Amygdala (tissue), 56 donors: ENCODE measurements at regions not wholly inside any gene's neighbourhood (a gene's known extent, or its start where the extent isn't known, plus 50 kb on each side); places are given as distances from the start of the nearest gene placed in this dataset.
A peak's percentile ranks its signal among the peaks of the same experiment; 100 is the strongest.

ENCODE experiments used
- DNase-seq, 56 donors: peaks; one replicate each; lab custom pipeline; 2025; lab: John Stamatoyannopoulos, UW

DNA sequence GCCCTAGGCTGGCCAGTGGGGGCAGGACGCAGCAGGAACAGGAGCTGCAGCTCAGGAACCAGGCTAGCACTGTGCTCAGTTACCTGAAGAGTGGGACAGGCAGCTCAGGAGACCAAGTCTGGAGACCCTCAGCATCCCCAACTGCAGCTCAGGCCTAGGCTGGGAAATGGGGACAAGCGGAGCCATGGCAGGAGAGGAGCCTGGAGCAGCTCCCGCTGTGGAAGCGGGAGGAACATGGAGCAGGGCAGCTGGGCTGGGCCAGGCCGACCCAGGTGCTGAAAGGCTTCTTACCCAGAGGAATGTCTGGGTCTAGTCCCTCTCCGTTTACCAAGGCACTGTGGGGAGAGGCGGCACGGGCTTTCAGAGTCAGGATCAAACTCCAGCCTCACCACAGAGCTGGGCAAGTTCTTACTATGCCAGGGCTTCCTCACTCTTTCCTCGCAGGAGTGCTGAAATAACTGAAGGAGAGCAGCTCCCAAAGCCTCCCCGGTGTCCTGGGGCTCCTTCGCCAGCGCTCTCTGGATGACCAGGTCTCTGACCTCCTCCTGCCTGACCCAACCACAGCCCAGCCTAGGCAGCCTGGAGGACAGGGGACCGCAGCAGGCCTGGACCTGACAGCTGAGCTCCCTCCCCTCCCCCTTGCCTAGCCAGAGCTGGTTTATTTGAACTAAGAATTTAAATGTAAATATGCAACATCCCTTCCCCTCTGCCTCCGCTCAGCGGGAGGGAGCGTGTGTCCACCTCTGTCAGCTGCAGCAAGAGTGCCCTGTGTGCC lies 247.8 kb upstream of the SIX2 start:
- no peak for DNase-seq

DNA sequence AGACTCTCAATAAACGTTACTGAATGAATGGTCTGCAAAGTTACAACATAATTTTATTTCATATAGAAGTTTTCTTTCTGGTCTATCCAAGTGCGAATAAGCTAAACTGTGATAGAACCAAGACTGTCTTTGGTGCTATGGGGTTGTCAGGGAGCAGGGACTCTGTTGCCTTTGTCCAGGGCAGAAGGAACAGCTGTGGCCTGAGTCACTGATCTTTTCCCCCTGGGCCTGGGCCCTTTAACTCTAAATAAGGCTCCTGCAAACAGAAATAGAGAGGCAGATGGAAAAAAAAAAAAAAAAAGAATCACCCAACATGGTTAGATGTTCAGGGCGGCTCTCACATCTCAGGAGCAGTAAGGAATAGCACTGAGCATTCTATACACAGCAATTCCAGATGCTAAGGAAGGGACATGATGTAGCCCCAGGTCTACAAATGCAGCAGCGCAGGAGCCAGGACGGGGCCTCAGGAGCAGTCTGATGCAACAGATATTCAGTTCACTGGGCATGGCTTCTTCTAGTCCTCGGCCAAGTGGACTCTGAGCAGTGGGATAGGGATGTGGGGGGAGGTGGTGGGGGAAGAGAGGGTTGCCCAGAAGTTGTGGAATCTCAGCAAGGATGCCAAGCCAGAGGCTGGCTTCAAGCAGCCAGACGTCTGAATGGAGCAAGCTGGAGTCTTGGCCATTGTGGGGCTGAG lies 247.1 kb upstream of the SIX2 start:
- DNase-seq = peak in 20 of 56 donors; percentile 14 to 76 (median 34)

DNA sequence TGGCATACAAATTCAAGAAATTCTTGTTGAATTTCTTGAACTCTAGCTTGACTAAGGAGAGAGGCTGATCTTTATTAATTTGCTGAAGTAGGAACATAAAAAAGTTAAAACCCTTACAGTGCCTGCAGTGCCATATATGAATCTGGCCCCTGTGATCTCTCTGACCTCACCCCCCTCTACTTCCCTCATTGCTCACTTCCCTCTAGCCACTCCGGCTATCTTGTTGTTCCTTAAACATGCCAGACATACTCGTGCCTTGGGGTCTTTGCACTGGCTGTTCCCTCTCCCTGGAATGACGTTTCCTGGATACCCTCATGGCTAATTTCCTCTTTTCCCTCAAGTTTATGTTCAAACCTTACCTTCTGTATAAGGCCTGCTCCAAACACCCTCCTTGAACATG lies 246.3 kb upstream of the SIX2 start:
- DNase-seq = no peak

DNA sequence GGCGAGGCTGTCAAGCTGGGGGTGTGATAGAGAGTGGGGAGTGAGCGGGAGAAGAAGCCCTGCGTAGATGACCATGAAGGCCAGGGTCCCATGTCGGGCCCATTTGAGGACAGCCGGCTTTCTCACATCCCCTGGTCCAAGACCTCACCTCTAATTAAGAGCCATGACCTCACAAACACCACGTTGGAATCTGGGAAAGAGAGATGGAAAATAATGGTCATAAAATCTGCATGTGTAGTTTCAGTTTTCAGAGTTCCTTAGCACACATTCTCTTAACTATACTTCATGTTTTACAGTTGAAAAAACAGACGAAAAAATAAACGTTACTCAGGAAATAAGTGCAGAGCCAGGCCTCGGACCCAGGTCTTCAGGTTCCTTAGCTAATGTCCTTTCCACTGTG lies 244.8 kb upstream of the SIX2 start:
- no peak for DNase-seq

DNA sequence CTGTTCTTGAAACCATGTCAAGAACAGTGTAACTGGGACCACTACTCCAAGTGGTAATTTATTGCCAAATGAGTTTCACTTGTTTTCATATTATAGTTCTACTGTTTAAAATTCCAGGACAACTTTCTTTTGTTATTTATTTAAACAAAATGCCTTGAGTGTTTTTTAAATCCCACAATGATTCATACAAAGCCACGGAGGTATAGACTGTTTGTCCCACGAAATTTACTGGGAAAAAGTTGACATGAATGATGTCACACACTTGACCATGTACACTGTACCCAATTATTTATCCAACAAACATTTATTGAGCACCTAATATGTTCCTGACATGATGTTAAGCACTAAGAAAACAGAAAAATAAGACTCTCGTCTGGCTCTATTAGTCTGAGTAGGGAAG lies 243.9 kb upstream of the SIX2 start:
- no peak for DNase-seq

DNA sequence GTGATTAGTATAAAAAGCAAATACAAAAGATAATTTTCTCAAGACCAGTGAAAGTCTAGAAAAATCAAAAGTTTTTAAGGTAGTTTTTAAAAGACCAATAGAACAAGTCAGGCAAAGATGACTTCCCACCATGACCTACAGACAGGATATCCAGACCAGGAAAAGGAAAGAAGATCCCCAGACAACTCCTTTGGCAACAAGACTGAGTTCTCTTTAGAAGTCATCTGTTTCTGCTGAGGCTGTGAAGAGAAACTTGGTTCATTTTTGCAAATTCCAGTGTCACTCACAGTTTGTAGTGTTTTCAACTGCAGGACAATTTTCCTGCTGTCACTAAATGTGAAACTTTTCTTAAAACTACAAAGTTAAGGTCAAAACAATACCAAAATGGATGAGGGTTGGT lies 240.9 kb upstream of the SIX2 start:
- DNase-seq = no peak

DNA sequence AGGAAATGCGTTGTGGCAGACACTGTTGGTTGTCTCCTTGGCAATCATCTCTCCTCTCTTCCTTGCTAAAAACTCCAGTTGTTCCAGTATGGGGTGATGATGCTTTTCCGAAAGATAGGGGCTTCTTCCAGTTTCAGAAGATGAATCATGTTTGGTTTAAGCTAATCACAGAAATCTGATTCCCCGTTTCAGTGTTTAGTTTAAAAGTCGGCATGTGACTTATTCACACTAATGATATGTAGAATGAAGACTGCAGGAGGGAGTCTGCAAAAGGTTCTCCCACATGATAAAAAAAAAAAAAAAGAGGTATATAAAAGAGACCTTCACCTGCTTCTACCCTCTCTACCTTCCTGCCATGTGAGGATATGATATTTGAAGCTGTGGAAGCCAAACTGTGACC lies 239.0 kb upstream of the SIX2 start:
- DNase-seq = no peak

DNA sequence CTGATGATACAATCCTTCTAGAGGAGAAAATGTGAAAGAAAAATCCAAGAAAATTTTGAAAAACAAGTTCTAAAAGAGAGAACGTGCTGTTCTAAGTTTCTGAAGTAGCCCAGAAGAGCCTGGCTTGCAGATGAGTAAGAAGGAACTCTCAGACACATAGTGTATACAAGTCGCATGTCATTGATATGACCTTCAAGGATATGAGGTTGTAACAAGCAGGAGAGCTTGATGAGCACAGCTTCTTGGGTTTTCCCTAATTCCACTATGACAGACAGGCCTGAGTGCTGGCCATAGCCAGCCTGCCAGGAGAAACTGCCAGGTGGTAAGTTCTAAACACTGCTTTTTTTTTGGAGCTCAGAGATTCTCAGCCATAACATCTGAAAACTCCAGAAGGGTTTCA lies 235.7 kb upstream of the SIX2 start:
- DNase-seq = no peak

DNA sequence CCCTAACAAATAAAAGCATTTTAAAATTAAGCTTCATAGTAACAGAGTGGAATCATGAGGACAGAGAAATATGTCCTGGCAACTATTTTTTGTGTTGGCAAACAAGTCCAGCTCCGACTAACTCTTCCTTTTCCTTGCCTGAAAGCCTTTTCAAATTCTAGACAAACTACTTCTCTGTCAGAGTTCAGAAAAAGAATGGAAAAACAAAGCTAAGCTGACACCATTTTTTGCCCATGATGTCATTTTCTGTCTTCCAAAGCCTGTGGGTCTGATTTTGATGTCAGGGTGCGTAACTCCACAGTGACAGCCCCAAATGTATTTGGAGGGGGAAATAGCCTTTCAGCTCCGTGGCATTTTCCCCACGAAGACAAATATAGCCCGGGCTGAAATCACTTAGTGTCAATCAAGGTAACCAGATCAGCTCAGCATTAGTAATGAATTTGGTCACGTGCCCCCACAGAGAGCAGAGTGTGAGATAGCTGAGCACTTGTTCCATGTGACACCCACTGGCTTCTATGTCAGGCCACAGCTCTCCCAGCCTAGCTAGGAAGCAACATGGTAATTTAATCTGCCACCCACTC lies 233.0 kb upstream of the SIX2 start:
- DNase-seq = peak in 4 of 56 donors; percentile 10 to 29 (median 18)

DNA sequence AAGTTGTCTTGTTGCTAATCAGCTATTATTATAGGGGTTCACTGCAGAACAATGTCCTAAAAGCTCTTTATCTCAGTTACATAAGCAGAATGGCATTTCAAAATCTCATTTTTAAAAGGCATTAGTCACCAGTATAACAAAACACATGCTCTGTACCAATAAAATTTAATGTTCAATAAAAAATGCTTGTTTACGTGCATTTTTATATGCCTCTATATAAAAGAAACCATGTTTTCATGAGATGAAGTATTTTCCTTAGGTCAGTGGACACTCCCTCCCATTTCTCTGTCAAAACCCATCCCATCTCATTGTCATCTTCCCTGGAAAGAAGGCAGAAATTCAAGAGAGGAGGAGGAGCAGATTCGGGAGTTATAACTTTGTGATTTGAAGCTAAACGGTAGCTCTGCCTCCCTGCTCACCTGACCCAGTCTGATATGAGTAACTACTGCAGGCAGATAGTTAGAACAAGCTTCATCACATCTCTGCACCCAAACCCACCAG lies 231.9 kb upstream of the SIX2 start:
- no peak for DNase-seq

DNA sequence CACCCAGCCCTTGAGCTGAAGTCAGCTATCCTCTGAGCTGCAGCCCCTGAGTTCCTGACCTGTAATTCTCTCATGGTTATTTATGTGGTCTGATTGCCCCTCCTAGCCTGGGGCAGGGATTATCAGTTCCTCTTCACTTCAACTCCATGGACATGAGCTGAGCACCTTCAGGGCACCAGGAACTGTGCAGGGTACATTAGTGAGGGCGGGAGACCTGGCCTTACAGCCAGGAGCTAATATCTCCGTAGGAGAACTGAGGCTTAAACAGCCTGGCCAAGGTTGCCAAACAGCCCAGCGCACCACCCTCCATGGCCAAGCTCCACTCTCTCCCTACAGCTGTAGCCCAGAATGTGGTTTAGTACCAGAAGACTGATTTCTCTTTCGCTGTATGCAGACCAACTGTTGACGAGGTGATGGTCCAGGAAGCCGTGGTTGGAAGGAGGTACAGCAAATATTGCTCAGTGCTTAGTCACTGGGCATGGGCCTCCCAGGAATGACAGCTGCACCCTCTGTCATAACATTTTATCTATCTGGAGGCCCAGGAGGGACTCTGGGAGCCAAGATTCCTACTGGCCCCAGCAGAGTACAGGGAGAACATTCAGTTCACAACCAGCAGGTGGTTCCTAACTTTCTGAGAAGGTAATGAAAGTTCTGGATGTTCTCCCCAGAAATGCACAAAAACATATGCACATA lies 228.7 kb upstream of the SIX2 start:
- no peak for DNase-seq

DNA sequence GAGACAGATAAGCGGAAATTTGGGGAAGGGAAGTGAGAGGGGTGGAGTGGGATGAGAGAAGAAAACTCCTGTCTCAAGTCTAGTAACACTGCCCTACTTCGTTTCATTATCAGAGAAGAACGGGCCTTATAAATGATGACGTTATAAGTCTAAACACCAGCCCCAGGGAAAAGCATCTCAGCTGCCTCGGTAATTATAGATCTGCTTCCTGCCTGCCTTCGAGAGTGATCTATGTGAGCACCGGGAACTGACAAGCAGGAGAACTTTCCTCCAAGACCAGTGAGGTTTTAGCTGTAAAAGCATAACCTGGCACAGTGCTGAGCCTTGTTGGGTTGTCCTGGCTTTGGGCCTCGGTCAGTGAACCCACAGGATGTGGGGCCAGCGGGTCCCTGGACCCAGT lies 227.9 kb upstream of the SIX2 start:
- DNase-seq = no peak

DNA sequence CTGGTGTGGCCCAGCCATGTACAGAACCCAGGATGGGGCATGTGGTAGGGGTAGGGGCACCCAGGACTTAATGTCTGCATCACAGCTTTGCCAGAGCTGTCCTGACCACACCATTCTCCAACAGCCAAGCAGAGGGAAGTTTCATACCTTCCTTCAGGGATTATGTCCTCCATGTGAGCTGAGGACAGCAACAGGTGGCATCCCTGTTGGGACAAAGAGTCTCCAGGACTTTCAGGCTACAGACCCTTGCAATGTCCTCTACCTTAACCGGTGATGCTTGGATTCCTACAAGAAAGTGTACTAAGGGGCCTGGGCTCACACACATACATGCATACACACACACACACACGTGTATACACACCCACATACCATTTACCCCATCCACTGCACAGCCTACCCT lies 227.0 kb upstream of the SIX2 start:
- no peak for DNase-seq

DNA sequence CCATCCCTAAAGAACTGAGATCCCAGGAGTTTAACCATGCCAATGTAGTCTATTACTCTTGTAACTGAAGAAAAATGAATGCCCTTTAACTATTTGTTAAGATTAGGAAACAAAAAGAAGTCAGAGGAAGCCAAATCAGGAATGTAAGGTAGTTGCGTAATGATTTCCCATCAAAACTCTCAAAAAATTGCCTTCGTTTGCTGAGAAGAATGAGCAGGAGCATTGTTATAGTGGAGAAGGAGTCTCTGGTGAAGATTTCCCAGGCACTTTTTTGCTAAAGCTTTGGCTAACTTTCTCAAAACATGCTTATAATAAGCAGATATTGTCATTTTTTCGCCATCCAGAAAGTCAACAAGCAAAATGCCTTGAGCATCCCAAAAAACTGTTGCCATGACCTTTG lies 224.0 kb upstream of the SIX2 start:
- no peak for DNase-seq

DNA sequence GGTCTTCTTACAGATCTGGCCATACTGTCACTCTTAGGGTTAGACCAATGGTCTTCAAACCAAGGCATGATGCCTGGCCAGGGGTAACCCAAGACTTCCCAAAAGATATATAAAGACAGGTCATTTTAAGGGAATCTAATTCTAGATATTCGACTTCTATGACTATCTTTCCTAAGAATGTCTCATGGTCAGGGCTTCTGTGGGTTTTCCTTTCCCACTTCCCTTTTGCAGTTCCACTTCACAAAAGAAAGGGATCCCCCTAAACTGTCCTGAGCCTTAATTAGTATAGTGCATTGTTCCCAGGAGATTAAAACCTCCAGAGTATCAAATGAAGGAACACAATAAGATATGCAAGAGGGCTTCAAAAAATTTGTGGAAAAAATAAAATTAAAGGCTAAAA lies 223.6 kb upstream of the SIX2 start:
- no peak for DNase-seq

DNA sequence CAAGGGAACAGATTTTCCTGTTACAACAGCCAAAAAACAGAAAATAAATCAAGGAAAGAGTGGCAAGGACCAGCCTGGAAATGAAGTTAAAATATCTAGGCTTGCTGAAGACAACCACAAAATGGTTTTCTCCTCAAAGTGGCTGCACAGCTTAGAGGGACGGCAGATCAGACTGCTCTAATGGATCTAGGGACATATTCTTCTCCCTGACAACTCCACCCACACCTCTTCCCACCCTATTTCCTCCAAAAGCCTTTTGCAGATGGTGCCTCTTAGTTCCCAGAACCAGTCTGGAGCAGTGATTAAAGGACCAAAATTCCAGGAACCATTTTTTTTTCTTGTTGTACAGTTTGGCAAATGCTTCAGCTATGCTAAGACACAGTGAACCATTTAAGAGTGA lies 220.2 kb upstream of the SIX2 start:
- peak in 2 of 56 donors; percentile 6 to 16 for DNase-seq

DNA sequence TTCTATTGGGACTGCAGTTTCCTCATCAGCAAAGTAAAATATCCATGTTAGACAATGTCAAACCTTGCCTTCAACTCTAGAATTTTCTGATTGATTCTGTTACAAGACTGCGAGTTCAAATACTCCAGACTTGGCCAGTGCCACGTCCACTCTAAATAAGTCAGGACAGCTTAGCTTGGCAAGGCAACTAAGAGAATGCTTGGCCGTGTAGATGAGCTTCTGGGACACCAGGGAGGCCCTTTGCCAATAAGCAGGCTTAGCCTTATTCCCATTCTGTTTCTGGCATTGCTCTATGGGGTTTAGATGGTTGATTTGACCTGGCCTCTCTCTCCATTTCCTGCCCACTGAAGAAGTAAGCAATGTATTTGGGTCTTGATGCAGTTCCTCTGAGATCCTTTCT lies 218.1 kb upstream of the SIX2 start:
- DNase-seq = no peak

DNA sequence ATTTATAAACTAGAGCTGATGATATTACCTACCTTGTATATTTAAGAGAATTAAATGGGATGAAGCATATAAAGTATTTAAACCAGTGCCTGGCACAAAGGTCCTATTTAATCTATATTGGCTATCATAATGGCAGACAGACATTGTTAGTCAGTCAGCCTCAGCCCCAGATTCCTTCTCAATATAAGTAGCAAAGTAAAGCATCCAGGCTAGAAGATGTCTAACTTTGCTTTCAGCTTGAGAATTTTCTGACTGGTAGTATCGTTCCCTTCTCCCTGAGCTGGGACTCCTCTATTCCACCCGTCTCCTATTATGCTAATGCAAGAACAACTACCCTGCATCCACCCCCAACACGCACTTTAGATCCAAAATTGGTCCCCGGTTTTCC lies 215.7 kb upstream of the SIX2 start:
- DNase-seq = no peak

DNA sequence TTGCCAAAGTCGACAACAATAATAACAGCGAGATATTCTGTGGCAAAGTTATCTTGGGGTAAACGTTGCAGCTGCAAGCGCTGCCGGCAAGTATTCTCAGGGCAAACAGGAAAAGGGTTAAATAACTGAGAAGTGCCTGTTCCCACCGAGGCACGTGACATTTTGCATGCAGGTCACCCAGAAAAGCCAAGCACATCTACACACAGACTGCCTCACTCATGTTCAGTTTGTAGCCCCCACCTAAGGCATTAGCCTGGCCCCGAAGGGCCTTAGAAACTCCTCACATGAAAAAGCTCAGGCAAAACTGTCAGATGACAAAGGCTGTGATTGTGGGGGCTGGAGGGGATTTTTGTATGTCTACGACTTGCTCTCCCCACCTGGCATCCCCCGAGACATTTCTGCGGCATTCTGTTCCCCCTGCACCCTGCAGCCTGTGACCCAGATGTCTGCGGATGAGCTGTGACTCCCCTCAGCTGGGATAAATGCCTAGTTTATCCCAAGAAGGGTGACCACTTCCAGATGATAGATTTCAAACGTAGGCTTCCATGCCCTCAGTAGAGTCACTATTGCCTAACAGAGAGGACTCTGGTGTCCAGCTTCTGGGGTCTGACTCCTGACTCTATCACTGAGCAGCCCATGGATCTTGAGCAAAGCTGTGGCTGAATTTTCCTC lies 215.2 kb upstream of the SIX2 start:
- DNase-seq = no peak

DNA sequence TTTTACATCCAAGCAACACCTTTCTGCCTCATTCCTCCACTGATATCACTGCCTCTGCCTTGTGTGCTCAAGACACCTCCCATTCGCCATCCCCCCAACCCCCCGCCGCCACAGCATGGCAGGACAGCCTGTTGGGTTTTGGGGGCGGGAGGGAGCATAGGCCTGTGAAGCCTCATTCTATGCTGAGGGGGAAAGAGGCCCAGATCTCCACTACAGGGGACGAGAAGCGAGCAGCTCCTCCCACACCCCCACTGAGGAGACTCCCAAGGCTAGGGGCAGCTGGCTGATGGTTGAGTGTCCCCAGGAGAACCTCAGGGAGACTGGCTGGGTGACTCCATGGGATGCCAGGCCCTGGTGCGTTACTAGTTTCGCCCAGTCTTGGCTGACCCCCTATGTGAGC lies 214.3 kb upstream of the SIX2 start:
- no peak for DNase-seq

DNA sequence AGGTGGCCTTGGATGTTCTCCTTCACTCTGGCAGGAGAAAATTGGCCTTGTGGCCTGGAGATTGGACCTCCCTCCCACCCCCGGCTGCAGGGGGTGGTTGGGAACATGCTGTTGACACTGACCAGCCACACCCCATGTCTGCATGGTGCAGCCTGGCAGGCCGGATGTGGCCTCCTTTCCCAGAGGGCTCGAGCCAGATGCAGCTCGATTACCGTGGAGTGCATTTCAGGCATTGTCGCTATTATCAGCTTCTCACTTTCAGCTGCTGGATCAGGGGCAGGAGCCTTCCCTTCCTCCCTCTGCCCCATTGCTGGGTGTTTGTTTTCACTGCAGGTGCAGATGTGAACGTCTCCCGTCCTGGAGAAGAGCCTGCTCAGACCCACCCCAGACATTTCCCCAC lies 211.0 kb upstream of the SIX2 start:
- no peak for DNase-seq
